Coronary artery (tissue), 2 donors: ENCODE measurements at regions not wholly inside any gene's neighbourhood (a gene's known extent, or its start where the extent isn't known, plus 50 kb on each side); places are given as distances from the start of the nearest gene placed in this dataset.

ENCODE experiments used
- DNase-seq: peaks from one replicate; pipeline ENCODE4 v3.0.0-alpha.2; 2017; ENCODE audit warnings: low spot score
- H3K27ac ChIP-seq, 2 donors: fragments of 200-600 bp; sonication (generic); one replicate each; pipeline ENCODE4 v1.5.1; 2016 to 2019
- H3K4me3 ChIP-seq: fragments of 200-600 bp; sonication (generic); 2 replicates; pipeline ENCODE4 v1.5.1; 2016; ENCODE audit warnings: mild to moderate bottlenecking, moderate library complexity
- CTCF ChIP-seq: fragments of 200-600 bp; sonication (generic); IDR thresholded peaks from one replicate; pipeline ENCODE4 v1.5.1; 2019; ENCODE audit warnings: antibody characterized with exemption

GRCh38 chr2:18084376-18084775, 205.9 kb downstream of the KCNS3 start:
- DNase-seq, result no peak
- no peak for TF ChIP-seq CTCF
- H3K27ac ChIP-seq, result no peak overlapping the region
- no peak overlapping the region for H3K4me3 ChIP-seq

GRCh38 chr2:18083806-18084205, 205.3 kb downstream of the KCNS3 start:
- no peak for DNase-seq
- no peak overlapping the region for H3K27ac ChIP-seq
- no peak for TF ChIP-seq CTCF
- H3K4me3 ChIP-seq, result no peak overlapping the region

- DNase-seq, result no peak
- no peak for TF ChIP-seq CTCF
- Histone ChIP-seq H3K27ac (no peak overlapping the region), H3K4me3 (no peak overlapping the region)
Measured at GRCh38 chr2:18078216-18078615, 199.7 kb downstream of the KCNS3 start.

- DNase-seq, result no peak
- Histone ChIP-seq H3K27ac (no peak overlapping the region), H3K4me3 (no peak overlapping the region)
- no peak for TF ChIP-seq CTCF
Measured at GRCh38 chr2:18077704-18078103, 199.2 kb downstream of the KCNS3 start.

- no peak for TF ChIP-seq CTCF
- Histone ChIP-seq H3K4me3 (no peak overlapping the region), H3K27ac (peak overlapping the region in 1 of 2 donors; percentile 41)
- no peak for DNase-seq
Measured at GRCh38 chr2:18077231-18077630, 198.8 kb downstream of the KCNS3 start.

- H3K27ac ChIP-seq, result no peak overlapping the region
- DNase-seq, result no peak
- no peak for TF ChIP-seq CTCF
- no peak overlapping the region for H3K4me3 ChIP-seq
Measured at GRCh38 chr2:18074476-18074875, 196.0 kb downstream of the KCNS3 start.

GRCh38 chr2:18073601-18074000, 195.1 kb downstream of the KCNS3 start:
- DNase-seq, result no peak
- Histone ChIP-seq H3K27ac (no peak overlapping the region), H3K4me3 (no peak overlapping the region)
- no peak for TF ChIP-seq CTCF
